AG09319 (cell line): ENCODE measurements at regions not wholly inside any gene's neighbourhood (a gene's known extent, or its start where the extent isn't known, plus 50 kb on each side); places are given as distances from the start of the nearest gene placed in this dataset.

Experiments
- DNase-seq: peaks from one replicate; pipeline ENCODE4 v3.0.0-alpha.2; 2010; ENCODE audit warnings: low read depth; ENCODE audit errors: extremely low read depth
- TF ChIP-seq, protein P1 (sequence below): IDR thresholded peaks from 2 replicates; pipeline ENCODE4 v1.5.1; 2011; ENCODE audit warnings: low read depth, mild to moderate bottlenecking, inconsistent platforms, low read length, moderate library complexity

DNA sequence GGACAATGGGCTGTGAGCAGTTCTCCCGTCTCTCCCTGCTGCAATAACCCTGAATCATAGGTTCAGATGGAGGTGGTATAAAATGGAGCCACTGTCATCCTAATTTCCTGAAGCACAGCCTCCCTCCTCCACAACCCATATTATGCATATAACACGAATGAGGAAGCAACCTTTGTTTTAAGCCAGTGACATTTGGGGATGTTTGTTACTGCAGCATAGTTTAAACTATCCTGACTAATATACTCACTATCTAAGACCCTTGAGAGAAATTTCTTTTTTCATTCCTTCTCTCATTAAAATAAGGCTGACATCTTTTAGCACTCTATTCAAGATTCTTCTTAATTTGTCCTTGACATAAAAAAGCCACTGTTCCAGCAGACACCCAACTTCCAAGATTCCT, 413.4 kb downstream of the SOX9 start:
- DNase-seq: no peak
- TF ChIP-seq, protein P1, sequence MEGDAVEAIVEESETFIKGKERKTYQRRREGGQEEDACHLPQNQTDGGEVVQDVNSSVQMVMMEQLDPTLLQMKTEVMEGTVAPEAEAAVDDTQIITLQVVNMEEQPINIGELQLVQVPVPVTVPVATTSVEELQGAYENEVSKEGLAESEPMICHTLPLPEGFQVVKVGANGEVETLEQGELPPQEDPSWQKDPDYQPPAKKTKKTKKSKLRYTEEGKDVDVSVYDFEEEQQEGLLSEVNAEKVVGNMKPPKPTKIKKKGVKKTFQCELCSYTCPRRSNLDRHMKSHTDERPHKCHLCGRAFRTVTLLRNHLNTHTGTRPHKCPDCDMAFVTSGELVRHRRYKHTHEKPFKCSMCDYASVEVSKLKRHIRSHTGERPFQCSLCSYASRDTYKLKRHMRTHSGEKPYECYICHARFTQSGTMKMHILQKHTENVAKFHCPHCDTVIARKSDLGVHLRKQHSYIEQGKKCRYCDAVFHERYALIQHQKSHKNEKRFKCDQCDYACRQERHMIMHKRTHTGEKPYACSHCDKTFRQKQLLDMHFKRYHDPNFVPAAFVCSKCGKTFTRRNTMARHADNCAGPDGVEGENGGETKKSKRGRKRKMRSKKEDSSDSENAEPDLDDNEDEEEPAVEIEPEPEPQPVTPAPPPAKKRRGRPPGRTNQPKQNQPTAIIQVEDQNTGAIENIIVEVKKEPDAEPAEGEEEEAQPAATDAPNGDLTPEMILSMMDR: no peak

DNA sequence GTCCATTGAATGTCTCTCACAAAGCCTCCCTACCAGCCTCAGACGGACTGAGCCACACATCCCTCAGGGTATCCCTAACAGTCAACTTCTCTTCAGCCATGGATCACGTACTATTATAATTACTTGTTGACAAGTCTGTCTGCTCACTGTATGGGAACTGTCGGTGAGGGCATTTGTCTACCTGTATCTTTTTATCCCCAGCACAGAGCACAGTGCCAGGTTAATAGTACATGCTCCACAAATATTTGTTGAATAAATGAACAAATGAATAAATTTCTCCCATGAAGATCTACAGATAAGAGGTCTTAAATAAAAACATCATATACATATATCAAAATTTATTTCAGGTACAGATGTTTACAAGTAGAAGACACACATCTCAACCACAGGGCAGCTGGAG, 414.0 kb downstream of the SOX9 start:
- DNase-seq: no peak
- TF ChIP-seq, protein P1: no peak

DNA sequence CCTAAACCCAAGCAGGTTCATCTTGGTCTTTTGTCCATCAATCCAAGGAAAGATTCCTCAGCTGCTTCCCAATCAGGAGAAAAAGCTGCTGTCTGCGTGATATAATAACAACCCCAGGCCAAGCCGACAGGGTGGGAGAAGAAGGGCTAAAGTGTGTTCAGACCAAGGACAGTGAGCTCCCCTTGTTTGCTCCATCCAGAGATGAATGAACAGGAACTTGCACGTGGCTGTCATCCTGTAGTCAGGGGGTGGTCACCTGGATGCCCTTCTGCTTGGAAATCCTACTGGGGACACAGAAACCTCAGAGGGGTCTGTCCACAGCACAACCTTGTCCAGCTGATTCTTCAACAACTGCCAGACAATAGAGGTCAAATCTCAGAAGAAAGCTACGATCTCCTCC, 414.5 kb downstream of the SOX9 start:
- DNase-seq: no peak
- TF ChIP-seq, protein P1: no peak

DNA sequence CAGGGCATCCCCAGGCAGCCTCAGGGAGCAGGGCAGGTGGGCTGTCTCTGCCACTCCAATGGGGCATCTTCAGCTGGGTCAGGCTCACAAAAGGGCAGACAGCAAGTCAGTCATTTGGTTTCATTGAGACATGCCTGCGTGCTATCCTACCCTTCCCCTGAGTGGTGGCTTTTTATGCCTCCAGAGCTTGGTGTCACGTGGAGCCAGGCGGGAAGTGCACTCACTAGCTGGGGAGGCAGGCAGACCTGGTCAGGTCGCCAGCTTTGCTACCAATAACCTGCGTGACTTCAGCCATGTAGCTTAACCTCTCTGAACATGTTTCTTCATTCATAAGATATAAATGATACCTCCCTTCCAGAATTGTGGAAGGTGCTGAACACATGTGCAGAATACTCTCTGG, 415.0 kb downstream of the SOX9 start:
- DNase-seq: no peak
- TF ChIP-seq, protein P1: no peak

DNA sequence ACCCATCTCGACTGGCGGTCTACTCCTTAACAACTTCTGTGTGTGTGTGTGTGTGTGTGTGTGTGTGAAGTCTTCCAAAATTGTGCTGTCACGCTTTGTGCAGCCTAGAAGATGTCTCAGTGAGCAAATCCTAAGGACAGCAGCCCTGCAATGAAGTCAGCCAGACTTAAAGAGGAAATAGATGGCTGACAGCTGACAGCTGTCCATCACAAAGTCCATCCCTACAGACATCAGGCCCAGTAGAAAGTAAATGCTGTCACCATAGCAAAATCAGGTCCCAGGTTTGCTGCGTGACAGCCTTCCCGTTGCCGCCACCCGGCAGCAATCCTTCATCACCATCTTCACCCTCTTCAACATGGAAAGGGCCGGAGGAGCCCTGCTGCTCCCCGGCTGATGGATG, 416.0 kb downstream of the SOX9 start:
- DNase-seq: no peak
- TF ChIP-seq, protein P1: no peak

DNA sequence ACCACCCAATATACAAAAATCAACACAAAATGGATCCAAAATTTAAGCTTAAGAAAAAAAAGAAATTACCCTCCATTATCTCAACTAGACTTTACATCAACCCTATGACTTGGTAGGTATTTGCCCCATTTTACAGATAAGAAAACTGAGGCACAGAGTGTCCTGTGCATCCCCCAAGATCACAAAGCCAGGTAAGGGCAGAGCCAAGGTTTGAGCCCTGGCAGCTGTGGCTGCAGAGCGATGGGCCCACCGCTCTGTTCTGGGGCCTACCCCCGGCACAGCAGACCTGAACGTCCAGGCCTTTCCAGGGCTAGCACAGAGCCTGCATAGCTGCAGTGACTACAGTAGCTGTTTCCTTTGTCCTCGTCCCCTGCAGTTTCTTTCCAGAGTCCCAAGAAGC, 417.6 kb downstream of the SOX9 start:
- TF ChIP-seq, protein P1: no peak

DNA sequence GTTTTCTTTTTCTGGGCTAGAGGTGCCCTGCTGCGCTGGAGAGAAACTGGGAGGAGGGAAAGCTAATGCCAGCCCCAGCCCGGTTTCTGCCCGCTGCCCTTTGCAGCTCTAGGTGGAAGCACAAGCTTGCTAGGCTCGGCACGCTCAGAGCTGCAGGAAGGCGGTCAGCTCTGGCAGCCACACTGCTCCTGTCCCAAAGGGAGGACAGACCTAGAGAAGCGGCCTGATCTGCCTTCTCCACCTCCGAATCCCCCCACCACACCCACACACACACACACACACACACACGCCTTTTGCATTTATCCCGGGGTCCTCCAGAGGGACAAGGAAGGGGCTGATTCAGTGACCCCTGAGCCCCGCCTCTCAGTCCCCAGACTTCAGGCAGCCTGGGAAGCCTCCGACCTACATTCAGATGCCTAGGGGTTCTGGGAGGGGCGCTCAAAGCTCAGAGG, 418.1 kb downstream of the SOX9 start:
- TF ChIP-seq, protein P1: no peak
- DNase-seq: no peak

More for the DNA sequence above, 417.6 kb downstream of the SOX9 start:
- DNase-seq: no peak
